ENCODE measurements at regions not wholly inside any gene's neighbourhood (a gene's known extent, or its start where the extent isn't known, plus 50 kb on each side); places are given as distances from the start of the nearest gene placed in this dataset.

GRCh38 chr14:65964366-65964765 is 521.8 kb upstream of the CCDC196 start:
- no peaks in the 10 kb centered on the region for H4K20me1 ChIP-seq (ENCODE audit: control insufficient read depth, insufficient read depth)
- TF ChIP-seq POLR2A (IDR thresholded peaks at IDR 0.05; ENCODE audit: low read depth, low read length) (no peak), KAT2A (conservative IDR thresholded peaks at IDR 0.05; ENCODE audit: control insufficient read depth, low read depth, low read length) (no peak), RBBP5 (conservative IDR thresholded peaks at IDR 0.05) (no peak), POLR2AphosphoS2 (IDR thresholded peaks at IDR 0.05; ENCODE audit: low read depth, low read length) (no peak), CEBPB (IDR thresholded peaks at IDR 0.05; ENCODE audit: borderline replicate concordance in 1 of 2, low read depth in 2 of 2, low read length in 2 of 2) (no peak), ZNF274 (IDR thresholded peaks at IDR 0.05; ENCODE audit: insufficient read depth, insufficient read length) (no peak), HDAC6 (IDR thresholded peaks at IDR 0.05; ENCODE audit: unreplicated experiment) (no peak), MLLT1 (IDR thresholded peaks at IDR 0.05) (no peak), CREM (IDR thresholded peaks at IDR 0.05; ENCODE audit: low read depth) (no peak), PAX8 (IDR thresholded peaks at IDR 0.05) (no peak), ZBTB33 (IDR thresholded peaks at IDR 0.05) (no peak), ZBTB4 (CRISPR knock-in tag; IDR thresholded peaks at IDR 0.05) (no peak), NR2C2 (IDR thresholded peaks at IDR 0.05; ENCODE audit: borderline replicate concordance, control insufficient read depth, insufficient read length, low read depth) (no peak), ATF2 (IDR thresholded peaks at IDR 0.05; ENCODE audit: low read length) (no peak)
- intact Hi-C loops (cut with micrococcal nuclease; ENCODE audit: unreplicated experiment), result no loop called here
- no peak overlapping the region for H3K9ac ChIP-seq (ENCODE audit: control insufficient read depth, insufficient read depth, low read length)
- no peak for ATAC-seq
- H2AFZ ChIP-seq (ENCODE audit: control insufficient read depth, low read depth, low read length), result no peak overlapping the region
- SMC1A ChIA-PET (ENCODE audit: uncharacterized antibody, unreplicated experiment), result interaction anchor here (0.8 kb wide), 1 partner anchor 11 kb away, joined by 3 read pairs; no protein-coding TSS in a partner anchor
- no peak overlapping the region for H3K4me3 ChIP-seq
- CTCF ChIA-PET, result interaction anchor here (0.6 to 1.5 kb wide), 3 partner anchors 10 to 800 kb away, joined by 3 read pairs; no protein-coding TSS in a partner anchor
- H3K79me2 ChIP-seq (ENCODE audit: control insufficient read depth, insufficient read depth, low read length), result no peaks in the 10 kb centered on the region
- H3K36me3 ChIP-seq (ENCODE audit: control insufficient read depth in 2 of 2, insufficient read depth in 2 of 2, low read length in 1 of 2), result no peaks in the 10 kb centered on the region
- RAD21 ChIA-PET (ENCODE audit: unreplicated experiment), result no interaction called here
- peaks cover 2 to 4% of the 10 kb centered on the region in 2 experiments; a peak in 2 of 4 replicates for H3K27me3 ChIP-seq (replicated peaks in 1 of 2; ENCODE audit: control insufficient read depth in 2 of 2, insufficient read depth in 2 of 2, low read length in 1 of 2)
- no peaks in the 10 kb centered on the region for H3K4me1 ChIP-seq (ENCODE audit: control insufficient read depth, insufficient read depth, low read length)
- POLR2A ChIA-PET, result no interaction called here
- in situ Hi-C loops (cut with MboI), result no loop called here
- H3K4me2 ChIP-seq (ENCODE audit: control insufficient read depth, insufficient read depth), result no peak overlapping the region
- 0% methylated on average over 2 of the region's 2 CpGs for WGBS (ENCODE audit: insufficient coverage, insufficient replicate concordance, low lambda C conversion rate, missing lambda C conversion rate)
- H3K27ac ChIP-seq (ENCODE audit: control insufficient read depth, insufficient read depth), result no peak overlapping the region
- BruUV-seq (replicated peaks), result no TSS peak
- no peak for DNase-seq (ENCODE audit: low read depth, low spot score)
- no peaks in the 10 kb centered on the region for H3K9me3 ChIP-seq (replicated peaks; ENCODE audit: control insufficient read depth, insufficient read depth, low read length)
- no peak for FAIRE-seq

Data from GM12878 (cell line).